ENCODE measurements at regions not wholly inside any gene's neighbourhood (a gene's known extent, or its start where the extent isn't known, plus 50 kb on each side); places are given as distances from the start of the nearest gene placed in this dataset.

- TF ChIP-seq CTCF (IDR thresholded peaks at IDR 0.05) (no peak), POLR2A (IDR thresholded peaks at IDR 0.05) (no peak)
Measured at GRCh38 chr4:181834071-181834470, 409.1 kb upstream of the TENM3 start.

All from heart left ventricle (tissue), 13 donors.